NCI-H1417 (cell line): ENCODE measurements at regions not wholly inside any gene's neighbourhood (a gene's known extent, or its start where the extent isn't known, plus 50 kb on each side); places are given as distances from the start of the nearest gene placed in this dataset.

ENCODE experiments used
- DNase-seq, 3 experiments: peaks; one replicate each; lab custom pipeline; 2025; lab: John Stamatoyannopoulos, UW

- DNase-seq: no peak
These were observed 731.5 kb upstream of the FZD8 start for GRCh38 chr10:36373424-36374096.

DNA sequence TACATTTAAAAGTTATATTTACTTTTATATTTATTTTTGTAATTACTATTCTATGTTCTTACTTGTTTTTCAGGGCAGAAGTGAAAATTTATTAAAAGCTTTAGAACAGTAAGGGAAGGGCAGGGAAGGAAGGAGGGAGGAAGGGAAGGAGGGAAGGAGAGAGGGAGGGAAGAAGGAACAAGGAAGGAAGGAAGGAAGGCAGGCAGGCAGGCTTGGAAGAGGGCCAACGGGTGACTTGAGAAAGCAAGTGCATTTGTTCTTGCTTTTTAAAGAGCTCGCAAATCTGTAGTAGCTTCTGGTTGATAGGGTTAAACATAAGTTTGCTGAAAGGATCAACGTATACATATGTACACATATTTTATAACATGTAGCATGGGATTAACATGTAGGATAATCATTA, 725.3 kb upstream of the FZD8 start:
- DNase-seq: no peak

- no peak for DNase-seq
These were observed 724.7 kb upstream of the FZD8 start for GRCh38 chr10:36366843-36367242.

DNA sequence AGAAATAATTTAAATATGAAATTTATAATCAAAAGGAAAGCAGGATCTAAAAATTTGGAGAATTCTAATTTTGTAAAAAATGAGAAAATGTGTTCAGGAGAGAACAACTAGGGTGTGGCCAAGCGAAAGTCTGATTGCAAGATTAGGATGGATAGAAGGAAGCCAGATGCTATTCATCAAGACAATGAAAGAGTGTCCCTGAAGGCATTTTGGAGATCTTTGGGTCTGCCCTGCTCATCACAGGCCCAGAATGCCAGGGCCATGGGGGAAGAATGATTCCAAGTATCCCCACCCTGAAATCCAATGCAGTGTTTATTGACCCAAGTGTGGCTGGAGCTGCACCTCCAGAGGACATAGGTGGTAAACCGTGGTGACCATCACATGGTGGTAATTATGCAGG, 724.0 kb upstream of the FZD8 start:
- no peak for DNase-seq

DNA sequence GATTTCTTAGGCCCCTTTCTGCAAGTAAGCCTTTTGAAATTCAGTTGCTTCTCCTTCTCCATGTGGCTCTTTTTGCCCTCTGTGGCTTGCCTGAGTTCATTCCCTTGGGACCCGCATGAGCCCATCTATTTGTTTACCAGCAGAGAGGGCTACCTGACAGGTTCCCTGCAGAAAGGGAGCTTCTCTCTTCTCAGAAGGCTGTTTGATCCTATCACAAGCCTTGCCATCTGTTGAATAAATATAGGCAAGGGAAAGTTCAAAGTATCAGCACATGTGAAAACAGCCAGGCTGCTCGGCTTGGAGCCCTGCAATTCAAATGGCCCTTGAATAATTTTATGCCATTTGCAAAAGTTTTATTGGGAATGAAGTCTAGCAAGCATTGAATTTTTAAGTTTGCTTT, 720.2 kb upstream of the FZD8 start:
- no peak for DNase-seq

GRCh38 chr10:36358736-36359135, 716.6 kb upstream of the FZD8 start:
- no peak for DNase-seq

DNA sequence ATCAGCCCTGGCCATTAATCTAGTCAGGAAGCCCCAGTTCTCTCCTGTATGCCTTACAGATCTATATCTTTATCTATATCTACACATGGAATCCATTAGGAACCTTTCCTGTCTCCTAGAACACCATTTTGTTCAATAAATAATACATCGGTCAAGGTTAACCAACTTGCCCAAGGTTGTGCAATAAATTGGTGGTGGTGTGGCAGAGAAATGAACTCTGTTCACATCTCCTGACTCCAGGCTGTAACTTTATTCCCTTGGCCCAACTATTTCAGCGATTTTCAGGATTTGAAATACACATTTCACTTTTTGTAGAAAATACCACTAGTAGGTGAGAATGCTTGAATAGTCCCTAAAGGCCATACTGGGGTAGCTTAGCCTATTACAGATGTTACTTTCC, 712.5 kb upstream of the FZD8 start:
- no peak for DNase-seq

- DNase-seq: no peak
These were observed 709.1 kb upstream of the FZD8 start for GRCh38 chr10:36351159-36351558.

- no peak for DNase-seq
These were observed 707.5 kb upstream of the FZD8 start for GRCh38 chr10:36349445-36350078.

GRCh38 chr10:36345807-36346206, 703.7 kb upstream of the FZD8 start:
- no peak for DNase-seq

GRCh38 chr10:36345175-36345533, 703.1 kb upstream of the FZD8 start:
- DNase-seq: no peak

DNA sequence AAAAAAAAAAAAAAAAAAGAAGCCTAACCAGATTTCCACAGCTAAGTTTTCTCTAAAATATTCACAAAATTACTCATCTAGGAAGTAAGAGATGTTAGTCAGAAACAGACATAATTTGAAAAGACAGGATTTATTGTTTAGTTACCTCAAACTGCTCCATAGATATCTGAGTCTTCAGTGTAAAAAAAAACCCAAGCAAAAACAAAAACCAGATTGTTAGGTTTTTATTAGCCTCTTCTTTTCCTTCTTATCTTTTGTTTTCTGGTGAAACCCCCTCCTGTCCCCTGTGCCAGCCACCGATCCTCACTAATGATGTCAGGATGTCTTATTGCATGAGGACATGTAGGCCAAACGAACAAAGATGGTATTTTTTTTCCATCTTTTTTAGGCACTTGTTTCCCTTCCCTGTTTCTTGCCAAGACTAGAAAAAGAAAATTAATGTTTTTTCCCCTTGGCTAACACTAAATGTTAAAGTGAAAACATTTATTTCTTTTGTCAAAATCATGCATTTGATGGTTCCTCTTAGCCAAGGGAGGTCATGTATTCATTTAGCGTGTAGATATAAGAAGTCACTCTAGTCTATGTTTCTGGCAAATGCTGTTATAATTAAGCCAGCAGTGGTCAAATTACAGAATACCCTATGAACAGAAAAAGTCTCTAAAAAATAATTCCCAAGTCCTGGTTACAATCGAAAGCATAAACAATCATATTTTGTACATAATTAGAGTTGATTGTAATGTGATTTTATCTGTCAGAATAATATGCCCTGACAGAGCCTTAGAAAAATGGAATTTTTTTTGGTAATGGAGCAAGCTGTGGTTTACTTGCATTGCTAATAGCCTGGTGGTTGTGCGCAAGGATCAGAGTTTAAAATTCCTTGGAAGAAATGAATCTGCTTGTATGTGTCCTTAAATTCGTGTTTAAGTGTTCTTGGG, 702.4 kb upstream of the FZD8 start:
- DNase-seq: no peak

GRCh38 chr10:36342781-36343180, 700.7 kb upstream of the FZD8 start:
- DNase-seq: no peak

DNA sequence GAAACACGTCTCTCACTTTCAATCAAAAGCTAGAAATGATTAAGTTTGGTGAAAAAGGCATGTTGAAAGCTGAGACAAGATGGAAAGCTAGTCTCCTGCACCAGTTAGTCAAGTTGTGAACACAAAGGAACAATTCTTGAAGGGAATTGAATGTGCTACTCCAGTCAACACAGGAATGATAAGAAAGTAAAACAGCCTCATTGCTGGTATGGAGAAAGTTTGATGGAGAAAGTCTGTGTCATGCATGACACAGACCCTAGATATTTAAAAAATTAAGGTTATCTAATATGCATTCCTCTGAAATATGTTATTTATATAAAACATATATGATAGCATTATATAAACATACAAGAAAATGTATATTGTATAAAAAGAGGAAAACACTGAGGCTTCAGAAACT, 699.4 kb upstream of the FZD8 start:
- no peak for DNase-seq

GRCh38 chr10:36336315-36336714, 694.2 kb upstream of the FZD8 start:
- no peak for DNase-seq

DNA sequence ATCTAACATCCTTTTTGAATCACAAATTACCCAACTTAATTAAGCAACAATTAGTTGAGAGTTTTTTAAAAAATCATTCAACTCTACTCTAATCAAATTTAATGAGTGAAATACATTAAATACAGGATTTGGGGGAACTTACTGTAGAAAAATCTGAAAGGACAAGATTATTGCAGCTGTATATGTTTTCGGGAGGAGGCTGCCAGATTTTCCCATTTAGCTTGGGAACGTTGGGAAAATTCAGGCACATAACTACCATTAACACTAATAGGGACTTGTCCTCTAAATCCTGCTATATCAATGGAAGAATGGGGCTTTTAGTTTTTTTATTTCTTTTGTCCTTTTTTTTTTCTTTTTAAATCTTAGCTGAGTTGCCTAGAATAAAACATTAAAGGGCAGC, 691.4 kb upstream of the FZD8 start:
- no peak for DNase-seq

DNA sequence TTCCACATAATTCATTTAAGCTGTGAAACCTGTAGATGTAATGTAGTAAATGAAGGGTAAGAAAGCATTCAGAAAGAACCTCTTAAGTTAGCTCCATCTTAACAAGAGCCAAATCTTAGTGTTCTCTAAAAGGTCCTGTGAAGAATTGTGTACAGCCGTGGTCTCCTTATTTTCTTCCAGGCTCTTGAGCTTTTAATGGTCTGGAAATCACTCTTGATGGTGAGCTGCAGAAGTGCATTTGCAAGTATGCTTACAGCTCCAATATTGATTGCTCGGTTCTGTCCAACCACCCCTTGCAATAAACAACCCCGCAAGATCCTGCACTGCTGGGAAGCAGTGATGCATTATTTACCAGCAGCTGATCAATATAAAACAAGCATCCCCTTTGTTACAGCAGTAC, 690.8 kb upstream of the FZD8 start:
- no peak for DNase-seq

GRCh38 chr10:36331121-36331520, 689.0 kb upstream of the FZD8 start:
- DNase-seq: no peak

DNA sequence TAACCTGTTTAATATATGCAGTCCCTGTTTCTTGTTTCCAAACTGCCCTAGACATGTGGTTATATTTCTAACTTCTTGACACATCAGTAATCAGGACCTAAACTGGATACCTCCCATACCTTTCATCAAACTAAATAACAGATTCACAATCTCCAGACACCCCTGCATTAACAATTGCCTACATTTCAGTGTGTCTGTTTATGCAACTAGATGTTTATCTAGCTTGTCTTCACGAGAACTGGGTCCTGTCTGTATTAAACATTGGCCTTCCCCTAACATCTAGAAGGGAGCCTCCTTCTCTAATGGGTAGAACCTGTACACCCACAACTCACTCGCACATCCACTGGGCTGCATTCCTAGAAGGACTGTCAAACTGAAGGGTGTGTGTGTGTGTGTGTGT, 683.7 kb upstream of the FZD8 start:
- DNase-seq: no peak

DNA sequence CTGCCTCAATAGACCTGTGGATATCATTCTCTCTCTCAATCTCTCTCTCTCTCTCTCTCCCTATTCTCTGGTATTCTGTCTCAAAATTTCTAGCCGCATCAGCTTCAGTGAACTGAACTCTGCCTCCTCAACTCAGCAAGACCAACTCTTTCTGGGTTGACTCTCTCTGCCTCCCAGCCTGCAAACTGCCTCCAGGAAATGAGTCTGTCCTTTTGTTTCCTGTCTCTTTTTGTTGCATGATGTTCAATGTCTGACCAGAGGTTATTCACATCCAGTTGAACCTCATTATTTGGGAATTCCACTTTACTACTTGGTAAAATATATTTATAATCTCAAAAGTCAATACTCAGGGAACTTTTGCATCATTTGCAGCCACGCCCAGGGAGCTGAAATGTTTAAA, 682.7 kb upstream of the FZD8 start:
- no peak for DNase-seq

DNA sequence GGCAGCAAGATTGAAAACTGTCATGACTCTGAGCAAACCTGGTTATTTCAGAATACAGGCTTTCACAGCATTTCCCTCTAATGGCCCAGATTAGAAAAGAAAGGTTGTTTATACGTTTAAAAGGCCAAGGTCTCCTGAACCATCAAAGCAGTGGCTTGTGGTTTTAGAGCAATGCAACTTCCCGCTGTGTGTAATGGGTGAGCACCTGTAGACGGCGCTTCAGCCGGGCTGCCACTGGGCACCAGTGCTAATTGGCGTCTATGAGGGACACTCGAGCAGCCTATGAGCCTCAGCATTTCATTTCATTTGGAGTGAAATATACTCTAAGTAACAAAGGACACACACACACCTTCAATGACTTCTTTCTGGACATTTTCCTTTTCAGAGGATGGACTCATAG, 671.0 kb upstream of the FZD8 start:
- DNase-seq: no peak

GRCh38 chr10:36303896-36304295, 661.8 kb upstream of the FZD8 start:
- DNase-seq: no peak

DNA sequence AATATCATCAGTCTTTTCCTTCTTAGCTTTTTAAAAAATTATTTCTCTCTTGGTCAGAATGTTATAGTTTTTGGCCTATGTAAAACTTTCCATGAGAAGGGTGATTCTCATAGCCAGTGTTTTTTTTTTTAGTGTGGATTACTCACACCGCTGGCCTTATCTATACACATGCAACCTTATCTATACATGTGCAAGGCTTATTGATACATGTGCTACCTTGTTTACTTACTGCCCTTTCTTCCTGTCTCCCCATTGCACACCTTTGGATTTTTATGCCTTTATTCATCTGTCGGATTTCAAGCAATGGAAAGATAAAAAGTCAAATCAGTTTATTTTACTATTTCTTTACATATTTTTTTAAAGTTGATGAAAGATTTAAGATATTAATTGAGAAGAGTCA, 660.0 kb upstream of the FZD8 start:
- DNase-seq: no peak
